HG03095 (cell line): ENCODE measurements at regions not wholly inside any gene's neighbourhood (a gene's known extent, or its start where the extent isn't known, plus 50 kb on each side); places are given as distances from the start of the nearest gene placed in this dataset.
"Not testable (repeated sequence)": the region's sequence is repeated elsewhere in the genome, so short reads cannot be mapped to it uniquely, and the experiment has no call there.

Experiments used
- ATAC-seq: cut with Tn5 transposase; IDR thresholded peaks from one replicate; pipeline ENCODE4 v1.9.1; 2021; ENCODE audit warnings: moderate library complexity; ENCODE audit not compliant: unreplicated experiment

DNA sequence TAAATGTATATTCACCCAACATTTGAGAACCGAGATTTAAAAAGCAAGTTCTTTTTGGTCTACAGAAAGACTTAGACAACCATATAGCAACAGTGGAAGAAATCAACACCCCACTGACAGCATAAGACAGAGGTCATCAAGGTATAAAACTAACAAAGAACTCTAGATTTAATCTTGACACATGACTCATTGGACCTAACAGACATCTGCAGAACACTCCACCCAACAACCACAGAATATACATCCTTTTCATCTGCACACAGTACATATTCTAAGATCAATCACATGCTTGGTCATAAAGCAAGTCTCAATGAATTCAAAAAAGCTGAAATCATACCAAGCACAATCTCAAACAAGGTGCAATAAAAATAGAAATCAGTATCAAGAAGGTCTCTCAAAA is 65.8 kb downstream of the SPIN4 start:
- no peak for ATAC-seq

DNA sequence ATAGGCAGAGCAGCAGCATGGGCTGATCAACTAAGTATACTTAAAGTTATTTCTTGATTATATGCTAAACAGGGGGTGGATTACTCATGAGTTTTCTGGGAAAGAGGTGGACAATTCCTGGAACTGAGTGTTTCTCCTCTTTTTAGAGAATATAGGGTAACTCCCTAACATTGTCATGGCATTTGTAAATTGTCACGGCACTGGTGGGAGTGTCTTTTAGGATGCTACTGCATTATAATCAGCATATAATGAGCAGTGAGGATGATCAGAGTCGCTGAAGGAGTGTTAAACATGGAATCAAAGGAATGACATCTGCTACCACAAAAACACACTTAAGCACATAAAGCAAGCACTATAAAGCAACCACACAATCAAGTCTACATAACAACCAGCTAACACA is 66.5 kb downstream of the SPIN4 start:
- no peak for ATAC-seq

DNA sequence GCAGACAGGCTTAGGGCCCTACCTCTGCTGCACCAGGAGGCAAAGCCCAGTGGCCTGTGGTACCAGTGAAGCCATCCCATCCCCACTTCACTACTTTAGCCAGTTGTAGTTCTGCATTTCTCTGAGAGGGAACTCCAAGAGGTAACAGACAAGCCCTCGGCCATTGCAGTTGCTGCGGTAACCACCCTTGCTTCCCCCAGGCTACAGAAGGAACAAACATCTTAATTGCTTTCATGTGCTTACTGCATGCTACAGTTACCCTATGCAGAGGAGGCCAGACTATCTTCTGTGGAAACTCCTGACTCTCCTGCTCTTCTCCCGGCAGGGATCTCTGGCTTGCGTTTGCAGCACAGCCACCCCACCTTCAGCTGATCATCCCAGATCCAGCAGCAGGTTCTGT is 67.8 kb downstream of the SPIN4 start:
- no peak for ATAC-seq

DNA sequence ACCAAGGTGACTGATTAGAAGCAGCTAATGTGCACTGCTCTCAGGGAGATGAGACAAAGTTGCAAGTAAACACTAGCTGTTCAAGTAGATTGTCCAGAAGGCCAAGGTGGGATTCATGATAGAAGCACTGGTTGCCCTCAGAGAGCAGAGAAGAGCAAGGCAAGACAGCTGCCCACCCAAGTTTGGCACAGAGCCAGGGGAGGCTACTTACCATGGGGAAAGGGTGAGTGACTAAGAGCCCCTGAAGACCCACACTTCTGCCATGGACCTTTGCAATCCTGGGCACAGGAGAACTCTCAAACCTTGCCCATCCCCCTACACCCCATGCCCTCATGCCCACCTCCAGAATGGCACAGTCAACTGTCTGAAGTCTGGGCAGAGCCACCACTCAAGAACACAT is 68.3 kb downstream of the SPIN4 start:
- ATAC-seq = no peak

DNA sequence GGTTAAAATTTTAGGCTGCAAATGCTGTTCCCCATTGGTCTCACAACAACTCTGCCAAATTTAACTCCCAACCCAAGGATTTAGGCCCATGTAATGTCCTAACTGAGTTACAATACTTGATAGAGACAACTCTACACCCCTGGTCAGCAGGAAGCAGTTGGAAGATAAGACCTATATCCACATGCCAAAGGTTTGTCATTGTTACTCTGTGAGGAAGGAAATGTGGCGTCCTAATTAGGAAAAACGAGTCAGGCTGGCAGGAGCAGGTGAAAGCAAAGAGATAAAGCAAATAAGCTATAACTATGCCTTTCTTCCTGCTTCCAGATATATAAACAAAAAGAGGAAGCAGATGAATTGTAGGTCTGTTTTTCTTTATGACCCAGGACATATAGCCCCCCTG is 69.1 kb downstream of the SPIN4 start:
- no peak for ATAC-seq

DNA sequence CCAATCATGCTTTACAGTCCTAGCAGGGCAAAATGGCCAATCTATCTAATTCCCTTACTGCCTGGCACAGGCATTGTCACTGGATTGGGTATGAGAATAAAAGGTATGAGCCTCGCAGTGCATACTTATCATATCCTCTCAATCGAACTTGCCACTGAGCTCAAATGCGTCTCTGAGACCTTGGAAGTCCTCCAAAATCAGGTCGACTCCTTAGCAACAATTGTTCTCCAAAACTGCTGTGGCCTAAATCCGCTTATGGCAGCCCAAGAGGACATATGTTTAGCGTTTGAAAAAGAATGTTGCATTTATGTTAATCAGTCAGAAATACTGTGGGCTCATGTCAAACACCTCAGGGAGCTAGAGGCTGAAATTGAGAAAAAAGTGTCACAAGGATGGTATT is 69.7 kb downstream of the SPIN4 start:
- no peak for ATAC-seq

DNA sequence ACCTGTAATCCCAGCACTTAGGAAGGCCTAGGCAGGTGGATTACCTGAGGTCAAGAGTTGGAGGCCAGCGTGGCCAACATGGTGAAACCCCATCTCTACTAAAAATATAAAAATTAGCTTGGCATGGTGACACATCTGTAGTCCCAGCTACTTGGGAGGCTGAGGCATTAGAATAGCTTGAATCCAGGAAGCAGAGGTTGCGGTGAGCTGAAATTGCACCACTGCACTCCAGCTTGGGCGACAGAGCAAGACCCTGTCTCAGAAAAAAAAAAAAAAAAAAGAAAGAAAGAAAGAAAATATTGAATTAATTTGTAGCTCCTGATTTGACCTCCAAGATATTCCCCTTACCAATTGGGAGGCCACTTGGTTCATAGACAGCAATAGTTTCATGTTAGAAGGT is 73.7 kb downstream of the SPIN4 start:
- ATAC-seq = not testable (repeated sequence)

DNA sequence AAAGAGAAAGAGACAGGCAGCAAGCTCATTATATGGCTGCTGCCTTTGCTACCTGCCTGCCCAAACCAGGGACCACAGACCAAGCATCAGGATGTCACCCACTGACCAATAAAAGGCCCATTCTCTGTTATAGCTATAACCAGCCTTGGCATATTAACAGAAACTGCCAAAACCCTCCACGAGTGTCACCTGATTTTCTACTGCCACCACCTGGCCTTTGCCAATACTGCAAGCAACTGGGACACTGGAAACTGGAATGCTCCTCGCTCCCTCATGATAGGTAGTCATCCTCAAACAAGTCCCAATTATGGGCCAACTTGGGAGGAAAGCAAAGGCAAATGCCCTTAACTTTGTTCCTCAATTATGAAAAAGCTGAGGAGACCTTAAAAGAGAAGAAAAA is 76.0 kb downstream of the SPIN4 start:
- no peak for ATAC-seq

DNA sequence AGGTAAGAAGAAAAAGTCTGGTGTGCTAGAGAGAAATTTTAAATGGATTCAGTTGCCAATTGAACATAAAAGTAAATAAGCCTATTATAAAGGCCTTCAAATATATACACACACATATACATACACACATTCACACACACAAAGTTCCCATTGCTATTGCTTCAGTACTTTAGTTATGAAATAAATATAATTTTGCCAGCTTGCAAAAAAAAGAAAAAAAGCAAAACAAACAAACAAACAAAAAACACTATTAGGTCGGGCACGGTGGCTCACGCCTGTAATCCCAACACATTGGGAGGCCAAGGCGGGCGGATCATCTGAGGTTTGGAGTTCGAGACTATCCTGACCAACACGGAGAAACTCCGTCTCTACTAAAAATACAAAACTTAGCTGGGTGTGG is 80.3 kb downstream of the SPIN4 start:
- ATAC-seq = no peak

DNA sequence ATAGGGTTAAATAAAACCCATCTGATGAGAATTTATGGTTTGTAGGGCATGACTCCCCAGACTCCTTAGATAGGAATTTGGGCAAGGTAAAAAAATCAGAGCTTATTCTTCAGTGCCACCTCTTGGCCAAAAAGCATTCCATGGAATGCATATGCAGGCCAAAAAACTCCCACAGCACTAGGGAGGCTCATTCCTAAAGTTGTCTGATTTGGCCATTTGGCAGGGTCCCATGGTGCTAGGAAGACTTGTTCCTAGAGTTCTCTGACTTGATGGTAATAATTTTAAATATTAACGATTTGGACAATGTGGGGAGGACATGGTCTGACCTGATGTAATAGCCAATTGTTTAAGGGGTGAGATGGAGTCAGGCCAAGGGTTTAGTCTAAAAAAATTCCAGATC is 93.0 kb downstream of the SPIN4 start:
- no peak for ATAC-seq

DNA sequence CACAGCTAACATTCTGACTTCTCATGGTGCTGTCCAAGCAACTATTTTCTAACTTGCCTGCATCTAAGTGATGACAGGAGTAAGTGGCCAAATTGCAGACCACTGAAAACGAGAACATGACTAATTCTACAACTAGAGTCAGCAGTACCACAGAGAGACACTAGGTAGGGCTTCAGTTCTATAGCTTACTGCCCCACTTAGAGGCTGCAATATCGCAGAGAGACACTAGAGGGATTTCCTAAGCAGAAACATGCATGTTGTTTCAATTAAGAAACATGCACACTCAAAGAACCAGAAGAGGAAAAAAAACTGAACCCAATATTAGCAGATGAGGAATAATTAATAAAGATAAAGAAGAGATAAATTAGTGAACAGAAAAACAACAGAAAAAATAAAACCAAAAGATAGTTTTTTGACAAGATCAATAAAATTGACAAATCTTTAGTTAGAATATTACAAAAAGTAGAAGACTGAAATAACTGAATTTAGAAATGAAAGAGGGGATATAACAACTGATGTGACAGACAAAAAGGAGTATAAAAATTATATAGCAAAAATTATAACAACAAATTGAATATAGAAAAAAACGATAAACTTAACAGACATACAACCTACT is 100.8 kb downstream of the SPIN4 start:
- peak; percentile 100 for ATAC-seq

DNA sequence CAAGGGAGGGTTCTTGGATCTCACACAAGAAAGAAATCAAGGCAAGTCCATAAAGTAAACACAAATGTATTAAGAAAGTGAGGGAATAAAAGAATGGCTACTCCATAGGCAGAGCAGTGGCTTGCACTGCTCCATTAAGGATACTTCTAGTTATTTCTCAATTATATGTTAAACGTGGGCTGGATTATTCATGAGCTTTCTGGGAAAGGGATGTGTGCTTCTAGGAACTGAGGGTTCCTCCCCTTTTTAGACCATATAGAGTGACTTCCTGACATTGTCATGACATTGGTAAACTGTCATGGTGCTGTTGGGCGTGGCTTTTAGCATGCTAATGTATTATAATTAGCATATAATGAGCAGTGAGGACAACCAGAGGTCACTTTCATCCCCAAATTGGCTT is 108.4 kb downstream of the SPIN4 start:
- not testable (repeated sequence) for ATAC-seq

DNA sequence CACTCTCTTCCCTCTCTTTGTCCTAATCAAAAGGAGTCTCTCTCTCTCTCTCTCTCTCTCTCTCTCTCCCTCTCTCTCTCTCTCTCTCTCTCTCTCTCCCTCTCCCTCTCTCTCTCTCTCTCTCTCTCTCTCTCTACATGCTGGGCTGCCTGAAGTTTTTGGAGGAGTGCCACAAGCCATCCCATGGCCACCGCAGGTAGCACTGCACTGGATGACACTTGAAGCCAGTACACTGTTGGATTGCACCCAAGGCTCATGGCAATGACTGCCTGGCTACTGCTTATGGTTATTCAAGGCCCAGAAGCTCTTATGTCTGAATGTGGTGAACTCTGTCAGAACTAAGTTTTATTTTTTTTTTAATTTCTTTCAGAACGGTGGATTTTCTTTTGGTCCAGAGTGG is 115.2 kb downstream of the SPIN4 start:
- not testable (repeated sequence) for ATAC-seq

DNA sequence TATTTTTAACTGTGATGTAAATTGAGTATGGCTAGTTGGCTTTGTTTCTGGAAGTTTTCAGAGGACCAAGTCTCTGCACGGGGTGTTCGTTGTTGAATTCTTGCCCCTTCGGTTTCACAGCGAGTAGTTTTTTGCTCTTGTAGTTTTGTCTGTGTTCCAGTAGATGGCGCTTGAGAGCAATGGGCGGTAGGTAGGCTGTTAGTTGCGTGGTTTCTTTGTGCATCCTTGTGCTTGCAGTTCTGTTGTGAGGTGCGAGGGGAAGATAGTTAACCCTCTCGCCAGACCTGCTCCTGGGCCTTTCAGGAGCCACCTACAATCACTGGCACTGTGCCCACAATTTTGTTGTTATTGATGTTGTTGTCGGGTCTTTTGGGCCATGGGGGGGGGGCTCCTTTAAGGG is 118.1 kb downstream of the SPIN4 start:
- not testable (repeated sequence) for ATAC-seq

DNA sequence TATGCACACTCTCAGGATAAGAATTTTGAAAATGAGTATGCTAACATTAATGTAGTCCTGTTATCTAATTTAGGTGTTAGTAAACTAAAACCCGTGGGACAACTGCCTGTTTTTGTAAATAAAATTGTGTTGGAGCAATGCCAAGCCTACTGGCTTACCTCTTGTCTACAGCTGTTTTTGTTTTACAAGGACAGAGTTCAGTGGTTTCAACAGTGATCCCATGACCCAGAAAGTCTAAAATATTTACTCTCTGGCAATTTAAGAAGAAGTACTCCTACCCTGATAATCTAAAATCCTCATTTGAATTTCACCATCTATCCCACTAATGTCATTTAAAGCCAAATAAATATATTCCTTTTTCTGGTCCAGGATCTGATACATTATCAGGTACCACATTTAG is 132.9 kb downstream of the SPIN4 start:
- ATAC-seq = not testable (repeated sequence)

DNA sequence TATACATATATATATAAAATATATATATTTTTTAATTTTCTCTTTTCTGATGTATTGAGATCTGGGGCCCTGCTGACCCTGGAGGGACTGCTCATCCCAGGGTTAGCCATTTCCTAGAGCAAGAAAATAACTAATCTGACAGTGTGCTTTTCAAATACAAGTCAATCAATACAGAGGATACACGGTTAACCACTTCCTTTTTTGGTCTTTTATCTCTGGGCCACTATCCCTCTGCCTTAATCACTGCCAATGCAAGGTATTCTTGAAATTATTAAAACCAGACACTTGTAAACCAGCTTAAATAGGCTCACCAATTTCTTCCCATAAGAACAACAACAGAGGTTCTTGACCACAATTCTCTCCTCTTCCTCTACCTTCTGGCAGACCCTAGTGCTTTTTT is 133.6 kb downstream of the SPIN4 start:
- not testable (repeated sequence) for ATAC-seq

DNA sequence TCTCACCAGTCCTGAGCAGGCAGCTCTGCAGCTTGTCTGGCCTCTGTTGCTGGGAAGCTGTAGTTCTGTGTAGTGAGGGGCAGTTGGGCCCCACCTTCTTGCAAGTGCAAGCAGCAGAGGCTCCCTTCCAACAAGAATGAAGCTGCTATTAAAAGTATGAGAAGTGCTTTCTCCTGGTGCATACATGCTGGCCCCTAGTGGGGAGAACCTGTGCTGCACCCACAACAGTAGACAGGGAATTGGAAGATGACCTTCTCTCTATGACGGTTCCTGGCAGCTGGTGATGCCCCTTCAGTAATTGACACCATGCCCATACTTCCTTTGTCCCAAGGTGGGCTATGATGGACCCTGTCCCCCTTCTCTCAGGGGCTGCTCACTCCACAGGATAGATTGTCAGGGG is 141.5 kb downstream of the SPIN4 start:
- ATAC-seq = not testable (repeated sequence)

DNA sequence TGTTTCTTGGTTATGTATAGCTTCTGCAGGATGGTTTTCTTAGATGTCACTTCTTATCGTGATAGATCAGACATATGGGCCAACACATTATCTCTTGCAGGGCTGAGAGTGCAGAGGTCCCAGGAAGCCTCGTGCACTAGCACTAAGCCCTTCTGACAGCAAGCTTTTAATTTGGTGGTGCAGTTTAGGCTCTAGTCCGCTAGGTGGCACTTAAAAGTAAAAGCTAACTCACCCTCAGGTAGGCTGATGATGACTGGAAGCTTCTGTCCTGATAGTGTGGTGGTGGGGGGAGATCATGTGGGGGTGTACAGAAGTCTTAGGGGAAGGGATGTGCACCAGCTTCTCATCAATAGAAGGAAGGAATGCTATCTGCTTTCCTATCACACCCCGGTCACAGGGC is 142.0 kb downstream of the SPIN4 start:
- not testable (repeated sequence) for ATAC-seq

DNA sequence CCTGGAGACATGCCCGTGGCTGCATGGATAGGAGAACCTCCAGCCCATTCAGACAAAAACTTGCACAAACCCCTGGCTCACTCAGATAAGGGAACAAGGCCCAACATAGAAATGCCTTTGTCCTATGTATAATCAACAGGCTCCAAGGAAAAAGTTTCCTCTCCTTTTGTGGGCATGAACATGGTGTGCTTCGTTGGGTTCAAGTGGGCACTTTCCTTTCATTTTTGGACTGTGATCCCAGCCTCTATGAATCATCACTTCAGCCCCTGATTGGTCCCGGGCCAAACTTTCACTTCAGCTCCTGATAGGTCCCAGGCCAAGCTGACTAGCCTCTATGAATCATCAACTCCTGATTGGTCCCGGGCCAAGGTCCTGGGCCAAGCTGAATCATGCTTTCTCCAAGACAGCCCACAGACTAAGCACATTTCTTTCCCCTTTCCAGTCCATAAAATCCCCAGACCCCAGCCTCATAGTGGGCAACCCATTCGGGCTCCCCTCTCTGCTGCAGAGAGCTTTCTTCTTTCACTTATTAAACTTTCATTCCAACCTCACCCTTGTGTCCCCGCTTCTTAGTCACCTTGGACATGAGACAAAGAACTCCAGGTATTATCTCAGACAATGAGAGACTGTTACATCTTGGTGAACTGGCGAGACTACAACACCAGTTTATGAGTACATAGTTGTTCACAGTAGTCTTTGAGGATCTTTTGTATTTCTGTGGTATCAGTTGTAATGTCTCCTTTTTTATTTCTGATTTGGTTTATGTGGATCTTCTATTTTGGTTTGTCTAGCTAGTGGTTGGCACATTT is 146.7 kb downstream of the SPIN4 start:
- not testable (repeated sequence) for ATAC-seq

DNA sequence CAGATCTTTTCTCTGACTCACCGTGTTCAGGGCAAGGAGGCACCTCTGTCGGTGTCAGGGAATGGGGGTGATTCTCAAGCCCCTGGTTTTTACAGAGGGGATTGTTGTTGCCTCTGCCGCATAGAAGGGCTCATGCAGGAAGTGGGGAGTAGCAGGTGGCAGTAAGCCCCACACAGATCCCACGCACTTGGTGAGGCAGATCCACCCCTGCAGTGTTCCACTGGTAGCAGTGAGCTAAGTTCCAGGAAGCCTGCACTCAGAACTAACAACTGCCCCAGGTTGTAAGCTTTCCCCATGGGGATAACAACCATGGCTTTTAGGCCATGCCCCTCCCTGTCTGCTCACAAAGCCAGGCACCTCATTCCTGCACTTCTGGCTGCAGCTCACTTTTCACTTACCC is 149.1 kb downstream of the SPIN4 start:
- ATAC-seq = not testable (repeated sequence)

DNA sequence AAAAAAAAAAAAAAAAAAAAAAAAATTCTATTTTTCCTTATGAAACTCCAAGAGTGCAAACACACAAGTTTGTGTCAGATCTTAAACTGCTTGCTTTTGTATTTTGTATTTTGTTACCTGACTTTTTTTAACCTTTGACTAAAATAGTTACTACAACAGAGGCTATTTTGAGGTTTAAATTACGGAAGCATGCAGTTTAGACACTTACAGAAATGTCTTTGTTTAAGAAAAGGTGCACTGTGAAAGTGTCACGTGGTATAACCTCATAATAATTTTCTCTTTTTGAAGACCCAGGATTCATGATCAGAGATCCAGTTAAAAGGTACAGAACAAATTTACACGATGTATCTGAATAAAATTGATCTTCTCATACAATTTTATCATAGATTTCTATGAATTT is 152.4 kb downstream of the SPIN4 start:
- ATAC-seq = not testable (repeated sequence)

DNA sequence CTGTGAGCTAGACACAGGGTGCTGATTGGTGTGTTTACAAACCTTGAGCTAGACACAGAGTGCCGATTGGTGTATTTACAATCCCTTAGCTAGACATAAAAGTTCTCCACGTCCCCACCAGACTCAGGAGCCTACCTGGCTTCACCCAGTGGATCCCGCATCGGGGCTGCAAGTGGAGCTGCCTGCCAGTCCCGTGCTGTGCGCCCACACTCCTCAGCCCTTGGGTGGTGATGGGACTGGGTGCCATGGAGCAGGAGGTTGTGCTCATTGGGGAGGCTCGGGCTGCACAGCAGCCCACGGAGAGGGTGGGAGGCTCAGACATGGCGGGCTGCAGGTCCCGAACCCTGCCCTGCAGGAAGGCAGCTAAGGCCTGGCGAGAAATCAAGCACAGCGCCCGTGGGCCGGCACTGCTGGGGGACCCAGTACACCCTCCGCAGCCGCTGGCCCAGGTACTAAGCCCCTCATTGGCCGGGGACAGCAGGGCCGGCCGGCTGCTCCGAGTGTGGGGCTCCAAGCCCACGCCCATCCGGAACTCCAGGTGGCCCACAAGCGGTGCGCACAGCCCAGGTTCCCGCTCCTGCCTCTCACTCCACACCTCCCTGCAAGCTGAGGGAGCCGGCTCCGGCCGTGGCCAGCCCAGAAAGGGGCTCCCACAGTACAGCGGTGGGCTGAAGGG is 158.6 kb downstream of the SPIN4 start:
- ATAC-seq = not testable (repeated sequence)
